Transverse colon (tissue), 4 donors: ENCODE measurements at regions not wholly inside any gene's neighbourhood (a gene's known extent, or its start where the extent isn't known, plus 50 kb on each side); places are given as distances from the start of the nearest gene placed in this dataset.

ENCODE experiments used
- EP300 ChIP-seq: sonication (generic); formaldehyde crosslinking; IDR thresholded peaks from one replicate; pipeline ENCODE4 v1.6.1; 2017; ENCODE audit warnings: antibody characterized with exemption, low read depth
- POLR2A ChIP-seq: fragments of 450-650 bp; IDR thresholded peaks from one replicate; pipeline ENCODE4 v1.6.1; 2016; ENCODE audit warnings: antibody characterized with exemption, mild to moderate bottlenecking, moderate library complexity
- POLR2AphosphoS5 ChIP-seq, 3 donors: sonication (generic); formaldehyde crosslinking; IDR thresholded peaks; one replicate each; pipeline ENCODE4 v1.6.1; 2016; ENCODE audit warnings: antibody characterized with exemption in 3 of 3
- TF ChIP-seq, protein P1 (sequence below), 5 experiments: fragments of 200-600 bp in 3 of 5; fragments of 450-650 bp in 2 of 5; sonication (generic) in 3 of 5; IDR thresholded peaks; 1 replicate in 2 of 5; 2 replicates in 3 of 5; pipeline ENCODE4 v1.5.1; 2016 to 2017; ENCODE audit warnings: antibody characterized with exemption in 5 of 5, inconsistent platforms in 3 of 5, mild to moderate bottlenecking in 2 of 5, moderate library complexity in 1 of 5

DNA sequence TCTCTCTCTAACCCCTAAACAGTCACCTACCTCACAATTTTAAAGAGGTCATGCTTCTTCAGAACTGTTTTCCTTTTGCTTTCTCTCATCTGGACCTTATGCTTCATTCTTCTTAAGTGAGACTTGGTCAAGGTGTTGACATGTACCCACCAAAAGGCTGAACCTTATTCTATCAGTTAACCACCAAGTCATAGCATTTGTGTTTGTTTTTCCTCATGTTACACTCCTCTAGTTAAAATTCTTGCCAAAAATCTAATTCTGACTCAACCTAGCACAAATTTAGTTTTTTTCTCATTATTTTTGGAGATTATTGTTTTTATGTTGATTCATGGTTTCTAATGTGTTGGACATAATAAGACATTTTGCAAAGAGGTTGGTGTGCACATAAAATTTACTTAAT lies 578.6 kb downstream of the SLC16A7 start:
- TF ChIP-seq POLR2AphosphoS5 (IDR thresholded peaks at IDR 0.05), result no peak
- TF ChIP-seq, protein P1, sequence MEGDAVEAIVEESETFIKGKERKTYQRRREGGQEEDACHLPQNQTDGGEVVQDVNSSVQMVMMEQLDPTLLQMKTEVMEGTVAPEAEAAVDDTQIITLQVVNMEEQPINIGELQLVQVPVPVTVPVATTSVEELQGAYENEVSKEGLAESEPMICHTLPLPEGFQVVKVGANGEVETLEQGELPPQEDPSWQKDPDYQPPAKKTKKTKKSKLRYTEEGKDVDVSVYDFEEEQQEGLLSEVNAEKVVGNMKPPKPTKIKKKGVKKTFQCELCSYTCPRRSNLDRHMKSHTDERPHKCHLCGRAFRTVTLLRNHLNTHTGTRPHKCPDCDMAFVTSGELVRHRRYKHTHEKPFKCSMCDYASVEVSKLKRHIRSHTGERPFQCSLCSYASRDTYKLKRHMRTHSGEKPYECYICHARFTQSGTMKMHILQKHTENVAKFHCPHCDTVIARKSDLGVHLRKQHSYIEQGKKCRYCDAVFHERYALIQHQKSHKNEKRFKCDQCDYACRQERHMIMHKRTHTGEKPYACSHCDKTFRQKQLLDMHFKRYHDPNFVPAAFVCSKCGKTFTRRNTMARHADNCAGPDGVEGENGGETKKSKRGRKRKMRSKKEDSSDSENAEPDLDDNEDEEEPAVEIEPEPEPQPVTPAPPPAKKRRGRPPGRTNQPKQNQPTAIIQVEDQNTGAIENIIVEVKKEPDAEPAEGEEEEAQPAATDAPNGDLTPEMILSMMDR (IDR thresholded peaks at IDR 0.05), result no peak
- TF ChIP-seq EP300, result no peak
- no peak for TF ChIP-seq POLR2A
